HG02759 (cell line): ENCODE measurements at regions not wholly inside any gene's neighbourhood (a gene's known extent, or its start where the extent isn't known, plus 50 kb on each side); places are given as distances from the start of the nearest gene placed in this dataset.

Source experiments
- ATAC-seq: cut with Tn5 transposase; IDR thresholded peaks from one replicate; pipeline ENCODE4 v1.9.1; 2021; ENCODE audit warnings: mild to moderate bottlenecking, moderate library complexity; ENCODE audit not compliant: unreplicated experiment

GRCh38 chr14:100955201-100955600 is 51.7 kb upstream of the RTL1 start:
- ATAC-seq, result no peak

- ATAC-seq, result no peak
Measured at GRCh38 chr14:100962494-100962893, 59.0 kb upstream of the RTL1 start.

GRCh38 chr14:100965296-100965695 is 61.8 kb upstream of the RTL1 start:
- no peak for ATAC-seq

GRCh38 chr14:100967178-100967577 is 63.7 kb upstream of the RTL1 start:
- no peak for ATAC-seq

- no peak for ATAC-seq
Measured at GRCh38 chr14:100967930-100968329, 64.4 kb upstream of the RTL1 start.

GRCh38 chr14:100972118-100972897 is 68.8 kb upstream of the RTL1 start:
- no peak for ATAC-seq

GRCh38 chr14:100975671-100976070 is 72.1 kb upstream of the RTL1 start:
- no peak for ATAC-seq

GRCh38 chr14:100979079-100979478 is 75.6 kb upstream of the RTL1 start:
- no peak for ATAC-seq

GRCh38 chr14:100979780-100980179 is 76.3 kb upstream of the RTL1 start:
- ATAC-seq, result no peak

GRCh38 chr14:100980823-100981222 is 77.3 kb upstream of the RTL1 start:
- no peak for ATAC-seq

GRCh38 chr14:100981809-100982208 is 78.3 kb upstream of the RTL1 start:
- ATAC-seq, result no peak

- no peak for ATAC-seq
Measured at GRCh38 chr14:100982353-100982752, 78.8 kb upstream of the RTL1 start.

GRCh38 chr14:100982762-100983161 is 79.2 kb upstream of the RTL1 start:
- no peak for ATAC-seq

- ATAC-seq, result no peak
Measured at GRCh38 chr14:100983710-100984109, 80.2 kb upstream of the RTL1 start.

GRCh38 chr14:100988011-100988410 is 84.5 kb upstream of the RTL1 start:
- ATAC-seq, result no peak

GRCh38 chr14:100988411-100988900 is 84.9 kb upstream of the RTL1 start:
- ATAC-seq, result peak; percentile 71

GRCh38 chr14:100988956-100989355 is 85.4 kb upstream of the RTL1 start:
- ATAC-seq, result no peak

- no peak for ATAC-seq
Measured at GRCh38 chr14:100989924-100990323, 86.4 kb upstream of the RTL1 start.

- ATAC-seq, result no peak
Measured at GRCh38 chr14:100994082-100994481, 90.6 kb upstream of the RTL1 start.

GRCh38 chr14:100994756-100995330 is 91.3 kb upstream of the RTL1 start:
- ATAC-seq, result no peak

GRCh38 chr14:101000711-101001250 is 97.3 kb upstream of the RTL1 start:
- ATAC-seq, result no peak
